HG02763 (cell line): ENCODE measurements at regions not wholly inside any gene's neighbourhood (a gene's known extent, or its start where the extent isn't known, plus 50 kb on each side); places are given as distances from the start of the nearest gene placed in this dataset.

Experiments
- ATAC-seq: cut with Tn5 transposase; IDR thresholded peaks from one replicate; pipeline ENCODE4 v1.9.1; 2021; ENCODE audit warnings: mild to moderate bottlenecking, moderate library complexity; ENCODE audit not compliant: unreplicated experiment

- ATAC-seq = peak; percentile 95
Measured at GRCh38 chr10:25113191-25114035, 61.4 kb upstream of the GPR158 start.

DNA sequence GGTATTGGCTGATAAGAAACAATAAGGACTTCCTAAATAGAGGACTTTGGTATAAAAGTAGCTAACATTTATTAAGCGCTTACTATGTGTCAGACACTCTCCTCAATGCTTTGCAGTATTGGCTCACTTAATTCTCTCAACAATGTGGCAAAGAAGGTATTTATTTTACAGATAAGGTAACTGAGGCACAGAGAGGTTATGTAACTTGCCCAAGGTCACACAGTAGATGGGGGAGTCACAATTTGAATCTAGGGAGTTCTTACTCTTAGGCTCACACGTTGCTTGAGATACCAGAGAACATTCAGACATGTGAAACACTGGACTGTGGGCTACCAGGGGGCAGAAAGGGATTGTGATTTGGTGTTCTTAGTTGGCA is 60.8 kb upstream of the GPR158 start:
- ATAC-seq = no peak

- ATAC-seq = no peak
Measured at GRCh38 chr10:25117757-25118156, 57.0 kb upstream of the GPR158 start.

GRCh38 chr10:25120188-25120587 is 54.6 kb upstream of the GPR158 start:
- no peak for ATAC-seq
